ENCODE measurements at regions not wholly inside any gene's neighbourhood (a gene's known extent, or its start where the extent isn't known, plus 50 kb on each side); places are given as distances from the start of the nearest gene placed in this dataset.

GRCh38 chr10:16193241-16193640 lies 243.6 kb upstream of the PTER start:
- no peak for TF ChIP-seq CTCF (IDR thresholded peaks at IDR 0.05; ENCODE audit: poor library complexity)
- no peak for TF ChIP-seq EZH2 (IDR thresholded peaks at IDR 0.05; ENCODE audit: borderline replicate concordance)

All from hepatocyte (in vitro differentiated cells).